ENCODE measurements at regions not wholly inside any gene's neighbourhood (a gene's known extent, or its start where the extent isn't known, plus 50 kb on each side); places are given as distances from the start of the nearest gene placed in this dataset.
"Not testable (repeated sequence)": the region's sequence is repeated elsewhere in the genome, so short reads cannot be mapped to it uniquely, and the experiment has no call there.

DNA sequence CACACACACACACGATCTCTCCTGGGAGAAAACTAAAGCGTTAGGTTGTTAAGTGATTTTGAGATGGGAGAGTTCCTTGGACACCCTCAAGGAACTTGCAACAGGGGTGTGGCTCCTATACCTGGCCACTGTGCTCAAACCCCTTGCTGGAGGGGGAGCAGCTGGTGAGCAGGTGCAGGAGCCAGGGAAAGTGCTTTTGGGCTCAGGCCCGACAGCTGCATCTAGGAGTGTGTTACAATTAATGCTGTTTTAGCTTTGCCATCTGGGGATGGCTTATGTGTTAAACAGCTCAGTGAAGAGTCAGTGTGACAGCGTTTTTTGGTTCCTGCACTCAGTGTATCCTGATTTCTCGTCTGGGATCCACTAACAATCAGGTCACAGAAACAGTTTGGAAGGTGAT, 510.8 kb downstream of the TRIB2 start:
- DNase-seq = no peak

DNA sequence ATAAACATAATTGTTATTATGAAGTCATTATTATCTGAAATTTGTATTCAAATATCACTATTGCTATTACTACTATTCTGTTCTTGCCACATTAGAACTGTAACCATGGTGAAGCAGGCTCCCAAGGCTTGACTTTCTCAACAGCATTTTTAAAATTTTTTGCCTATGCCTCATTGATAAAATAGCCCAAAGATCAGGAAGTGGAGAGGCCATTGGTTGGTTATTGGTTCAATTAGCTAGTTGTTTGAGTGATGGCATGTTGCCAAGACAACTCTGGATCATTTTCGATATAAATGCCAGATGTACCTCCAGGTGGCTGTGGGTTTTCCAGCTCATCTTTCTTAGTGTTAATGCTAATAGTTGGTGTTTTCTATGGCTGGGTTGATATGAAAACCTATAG, 513.5 kb downstream of the TRIB2 start:
- no peak for DNase-seq

DNA sequence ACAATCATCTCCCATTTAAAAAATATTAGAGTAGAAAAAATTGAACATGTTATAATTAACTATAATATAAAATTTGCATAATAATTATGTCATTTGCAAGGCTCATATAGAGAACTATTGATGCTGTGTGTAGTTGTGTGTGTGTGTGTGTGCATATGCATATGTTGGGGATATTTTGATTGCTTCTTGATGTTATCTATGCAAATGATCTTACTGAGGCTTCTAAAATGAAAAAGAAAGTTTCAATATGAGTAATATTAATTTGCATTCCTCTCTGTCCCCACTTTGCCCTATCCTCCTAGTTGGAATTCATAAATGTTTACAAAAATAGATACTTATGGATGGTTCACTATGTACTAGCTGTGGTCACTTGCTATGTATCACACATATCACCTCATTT, 523.3 kb downstream of the TRIB2 start:
- DNase-seq = no peak

DNA sequence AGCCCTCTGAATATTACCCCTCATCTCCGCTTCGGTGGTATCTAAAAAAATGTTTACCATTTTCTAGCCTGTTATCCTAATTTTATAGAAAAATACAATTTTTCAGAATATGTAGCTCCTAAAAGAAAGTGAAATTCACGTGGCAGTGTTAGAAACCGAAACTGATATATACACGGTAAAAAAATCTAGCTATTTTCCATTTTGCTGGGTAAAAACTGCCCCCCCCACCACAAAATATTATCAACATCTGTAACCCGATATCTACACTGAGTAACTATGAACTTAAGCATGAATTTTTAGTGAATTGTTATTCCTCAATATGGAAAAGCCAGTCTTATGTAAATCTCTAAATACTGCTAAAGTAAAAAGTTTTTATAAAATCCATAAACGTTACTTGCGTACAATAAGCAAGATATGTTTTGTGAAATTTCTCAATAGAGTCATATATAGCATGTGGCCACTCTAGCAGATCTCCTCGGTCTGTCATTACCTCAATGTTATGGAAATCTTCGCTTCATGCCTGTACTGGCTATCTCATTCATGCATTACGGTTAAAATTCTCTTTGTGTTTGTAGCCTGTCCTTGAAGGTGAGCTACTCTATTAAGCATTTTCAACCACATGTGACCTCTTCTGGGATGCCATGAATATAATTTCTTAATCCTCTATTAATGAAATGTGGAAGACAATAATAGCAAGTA, 524.2 kb downstream of the TRIB2 start:
- no peak for DNase-seq

GRCh38 chr2:13252615-13253014, 535.9 kb downstream of the TRIB2 start:
- no peak for DNase-seq

- DNase-seq = no peak
Measured at GRCh38 chr2:13255485-13255884, 538.7 kb downstream of the TRIB2 start.

- DNase-seq = no peak
Measured at GRCh38 chr2:13260402-13260801, 543.7 kb downstream of the TRIB2 start.

- DNase-seq = no peak
Measured at GRCh38 chr2:13266166-13266565, 549.4 kb downstream of the TRIB2 start.

DNA sequence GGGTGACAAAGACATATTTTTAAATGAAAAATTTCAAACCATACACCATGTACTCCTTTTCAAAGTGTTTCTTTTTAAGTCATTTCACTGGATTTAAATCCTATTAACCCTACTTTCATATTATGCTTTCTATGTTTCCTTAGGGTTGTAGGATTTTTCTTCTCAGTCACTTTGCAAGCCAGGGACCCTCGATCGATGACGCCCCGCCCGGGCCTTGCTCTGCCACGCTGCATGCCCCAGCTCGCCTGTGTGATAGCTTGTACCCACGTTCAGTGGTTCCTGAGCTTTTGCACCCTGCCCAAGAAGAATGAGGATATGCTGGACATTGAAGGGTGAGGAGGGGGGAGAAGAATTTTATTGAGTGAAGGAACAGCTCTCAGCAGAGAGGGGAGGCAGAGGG, 568.0 kb downstream of the TRIB2 start:
- no peak for DNase-seq

- DNase-seq = no peak
Measured at GRCh38 chr2:13289310-13289709, 572.6 kb downstream of the TRIB2 start.

DNA sequence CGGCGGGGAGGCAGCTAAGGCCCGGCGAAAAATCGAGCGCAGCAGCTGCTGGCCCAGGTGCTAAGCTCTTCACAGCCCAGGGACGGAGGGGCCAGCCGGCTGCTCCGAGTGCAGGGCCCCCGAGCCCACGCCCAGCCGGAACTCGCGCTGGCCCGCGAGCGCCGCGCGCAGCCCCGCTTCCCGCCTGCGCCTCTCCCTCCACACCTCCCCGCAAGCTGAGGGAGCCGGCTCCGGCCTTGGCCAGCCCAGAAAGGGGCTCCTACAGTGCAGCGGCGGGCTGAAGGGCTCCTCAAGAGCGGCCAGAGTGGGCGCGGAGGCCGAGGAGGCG, 591.7 kb downstream of the TRIB2 start:
- not testable (repeated sequence) for DNase-seq

DNA sequence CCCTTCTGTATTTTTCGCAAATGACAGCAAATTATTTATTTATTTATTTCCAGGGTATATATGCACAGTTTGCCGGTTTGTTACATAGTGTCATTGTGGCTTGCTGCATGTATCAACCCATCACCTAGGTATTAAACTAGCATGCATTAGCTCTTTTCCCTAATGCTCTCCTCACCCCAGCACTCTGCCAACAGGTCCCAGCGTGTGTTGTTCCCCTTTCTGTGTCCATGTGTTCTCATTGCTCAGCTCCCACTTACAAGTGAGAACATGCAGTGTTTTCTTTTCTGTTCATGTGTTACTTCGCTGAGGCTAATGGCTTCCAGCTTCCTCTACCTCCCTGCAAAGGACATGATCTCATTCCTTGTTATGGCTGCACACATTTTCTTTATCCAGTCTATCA, 592.3 kb downstream of the TRIB2 start:
- no peak for DNase-seq

DNA sequence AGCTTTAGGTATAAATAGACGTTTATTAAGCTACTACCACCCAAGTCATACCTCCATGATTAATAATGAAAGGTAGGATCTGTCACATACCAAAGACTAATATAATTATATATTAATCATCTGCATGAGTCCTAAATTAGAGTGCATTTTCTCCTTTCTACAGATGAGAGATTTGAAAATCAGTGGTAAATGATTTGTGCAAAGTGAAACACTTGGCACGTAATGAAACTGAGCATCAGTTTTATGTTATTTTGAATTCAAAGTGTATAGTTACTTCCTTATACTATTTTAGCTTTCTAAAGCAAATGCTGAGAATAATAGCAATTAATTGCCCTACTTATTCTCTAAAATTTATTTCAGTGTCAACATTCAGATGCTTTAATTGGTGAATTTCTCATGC, 615.3 kb downstream of the TRIB2 start:
- no peak for DNase-seq

- not testable (repeated sequence) for DNase-seq
Measured at GRCh38 chr2:13334071-13334470, 617.3 kb downstream of the TRIB2 start.

DNA sequence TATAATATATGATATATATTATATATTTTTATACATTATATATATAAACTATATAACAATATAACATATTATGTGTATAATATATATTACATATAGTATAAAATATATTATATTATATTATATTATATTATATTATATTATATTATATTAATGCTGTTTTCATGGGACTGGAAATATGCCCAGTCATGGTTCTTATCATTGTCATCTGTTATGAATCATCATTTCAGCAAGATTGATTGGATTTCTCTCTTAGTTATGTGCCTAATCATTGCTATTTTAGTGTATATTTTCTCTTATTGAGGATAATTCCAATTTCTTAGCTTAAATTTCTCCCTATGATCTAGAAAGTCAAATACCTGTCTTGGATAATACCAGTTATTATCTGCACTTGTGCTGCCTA, 617.8 kb downstream of the TRIB2 start:
- no peak for DNase-seq

DNA sequence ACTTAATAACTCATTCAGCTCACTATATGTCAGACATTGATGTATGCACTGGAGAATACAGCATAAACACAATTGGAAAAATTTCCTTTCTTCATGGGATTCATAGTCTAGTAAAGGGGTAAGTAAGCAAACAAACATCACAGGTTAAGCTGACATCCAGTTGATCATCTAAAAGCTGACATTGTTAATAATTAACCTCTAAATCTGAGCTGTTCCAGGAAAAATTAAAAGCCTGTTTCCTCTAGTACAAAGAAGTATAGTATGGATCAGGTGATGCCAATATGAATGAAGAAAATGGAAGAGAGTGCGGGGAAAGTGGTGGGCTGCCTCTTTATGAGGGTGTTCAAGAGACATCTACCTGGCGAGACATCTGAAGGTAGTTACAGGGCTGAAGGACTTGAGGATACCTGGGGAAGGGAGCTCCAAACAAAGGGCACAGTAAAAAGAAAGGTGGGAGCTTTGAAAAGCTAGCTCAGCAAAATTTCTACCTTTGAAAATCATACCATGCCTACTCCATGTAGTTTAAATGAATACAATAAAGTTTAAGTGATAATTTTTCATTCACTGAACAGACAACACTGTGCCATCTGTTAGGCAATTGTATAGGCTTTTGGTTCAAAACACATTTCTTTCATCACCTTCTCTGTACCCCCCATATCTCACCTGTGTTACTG, 619.3 kb downstream of the TRIB2 start:
- DNase-seq = no peak

DNA sequence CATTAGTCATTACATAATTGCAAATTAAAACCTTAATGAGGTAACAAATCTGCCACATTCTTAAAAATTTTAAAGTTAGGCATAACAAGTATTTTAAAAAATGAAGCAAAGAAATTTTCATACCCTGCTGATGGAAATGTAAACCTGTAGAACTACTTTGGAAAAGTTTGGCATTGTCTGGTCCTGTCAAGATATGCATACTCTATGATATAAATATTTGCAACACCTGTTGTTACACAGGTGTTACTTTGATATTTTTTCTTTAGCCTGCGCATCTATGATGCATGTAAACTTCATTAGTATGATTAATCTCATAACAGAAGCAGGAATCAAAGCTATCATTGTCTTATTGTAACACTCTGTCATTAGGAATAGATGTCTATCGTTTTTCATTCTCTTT, 634.3 kb downstream of the TRIB2 start:
- no peak for DNase-seq

GRCh38 chr2:13353083-13353482, 636.3 kb downstream of the TRIB2 start:
- no peak for DNase-seq

DNA sequence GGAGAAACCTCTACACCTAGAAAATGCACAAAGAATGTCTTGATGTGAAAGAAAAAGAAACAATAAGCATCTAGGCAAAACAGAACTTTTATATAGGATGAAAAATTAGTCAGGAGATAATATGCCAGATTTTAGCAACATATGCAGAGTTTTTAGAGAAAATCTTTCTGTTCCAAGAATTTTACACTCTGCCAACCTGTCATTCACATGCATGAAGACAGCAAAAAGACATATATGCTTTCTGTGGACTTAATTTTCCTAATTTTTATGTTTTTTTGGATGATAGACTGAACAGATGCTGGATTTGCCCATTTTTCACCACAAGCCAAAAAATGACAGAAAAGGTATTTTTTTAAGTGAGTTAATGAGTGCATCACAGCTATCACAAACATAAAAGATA, 637.3 kb downstream of the TRIB2 start:
- DNase-seq = no peak

GRCh38 chr2:13381928-13382327, 665.2 kb downstream of the TRIB2 start:
- not testable (repeated sequence) for DNase-seq

GRCh38 chr2:13389172-13389571, 672.4 kb downstream of the TRIB2 start:
- DNase-seq = not testable (repeated sequence)

GRCh38 chr2:13390676-13391075, 673.9 kb downstream of the TRIB2 start:
- DNase-seq = no peak

GRCh38 chr2:13401312-13401711, 684.6 kb downstream of the TRIB2 start:
- no peak for DNase-seq

DNA sequence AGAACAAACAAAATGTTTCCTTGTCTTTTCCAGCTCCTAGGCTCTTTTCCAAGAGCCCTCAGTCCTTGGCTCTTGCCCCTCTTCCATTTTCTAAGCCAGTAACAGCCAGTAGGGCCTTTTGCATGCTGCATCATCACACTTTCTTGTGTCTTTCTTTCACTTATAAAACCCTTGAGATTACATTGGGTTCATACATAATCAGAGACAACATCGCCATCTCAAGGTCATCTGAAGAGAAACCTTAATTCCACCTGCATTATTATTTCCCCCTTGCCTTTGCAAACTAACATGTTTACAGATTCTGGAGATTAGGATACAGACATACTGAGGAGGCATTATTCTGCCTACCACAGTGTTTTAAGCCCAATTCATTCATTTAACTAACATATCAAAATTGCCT, 697.3 kb downstream of the TRIB2 start:
- no peak for DNase-seq

DNA sequence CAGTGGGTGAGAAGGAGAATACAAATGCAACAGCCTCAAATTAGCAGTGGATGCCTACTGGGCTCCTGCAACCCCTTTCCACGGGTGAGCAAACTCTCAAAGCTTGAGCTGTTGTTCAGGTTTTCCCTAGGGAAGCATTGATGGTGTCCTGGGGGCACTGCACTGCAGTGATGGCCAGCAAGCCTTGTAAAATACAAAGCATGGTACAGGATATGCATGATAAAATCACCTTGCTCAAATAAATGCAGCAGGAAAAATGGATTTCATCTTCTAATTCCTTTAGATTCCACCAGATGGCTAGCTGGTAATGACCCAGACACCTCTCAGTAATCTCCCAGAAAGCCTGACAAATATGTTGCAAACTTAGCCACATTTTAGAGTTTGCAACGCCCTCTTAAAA, 698.2 kb downstream of the TRIB2 start:
- no peak for DNase-seq

Data from fibroblast of skin of abdomen (primary cell).